Endodermal cell (in vitro differentiated cells): ENCODE measurements at regions not wholly inside any gene's neighbourhood (a gene's known extent, or its start where the extent isn't known, plus 50 kb on each side); places are given as distances from the start of the nearest gene placed in this dataset.

ENCODE experiments used
- DNase-seq: peaks from one replicate; pipeline ENCODE4 v3.0.0-alpha.2; 2017
- H3K27ac ChIP-seq: 2 replicates; pipeline ENCODE4 v1.5.1; 2013; ENCODE audit warnings: mild to moderate bottlenecking, low read depth, low read length, moderate library complexity
- H3K27me3 ChIP-seq: 2 replicates; pipeline ENCODE4 v1.6.1; 2013; ENCODE audit warnings: mild to moderate bottlenecking, low read length, moderate library complexity; ENCODE audit not compliant: insufficient read depth, control insufficient read depth, poor library complexity, severe bottlenecking
- H3K36me3 ChIP-seq: 2 replicates; pipeline ENCODE4 v1.7.0; 2013; ENCODE audit warnings: mild to moderate bottlenecking, low read length, moderate library complexity; ENCODE audit not compliant: control insufficient read depth, insufficient read depth
- H3K4me1 ChIP-seq: one replicate; pipeline ENCODE4 v1.7.0; 2013; ENCODE audit warnings: low read length; ENCODE audit not compliant: control insufficient read depth, insufficient read depth
- H3K4me3 ChIP-seq: 2 replicates; pipeline ENCODE4 v1.5.1; 2013; ENCODE audit warnings: mild to moderate bottlenecking, low read length, moderate library complexity
- H3K9ac ChIP-seq: 2 replicates; pipeline ENCODE4 v1.6.1; 2013; ENCODE audit warnings: mild to moderate bottlenecking, low read length, moderate library complexity; ENCODE audit not compliant: poor library complexity, severe bottlenecking; ENCODE audit errors: extremely low read depth
- H3K9me3 ChIP-seq: 2 replicates; pipeline ENCODE4 v1.6.1; 2013; ENCODE audit warnings: mild to moderate bottlenecking, low read length, moderate library complexity; ENCODE audit not compliant: control insufficient read depth
- H3K27ac Mint-ChIP-seq: 2 replicates; pipeline ENCODE4 v1.8.0; 2020; ENCODE audit warnings: mixed read lengths
- H3K27me3 Mint-ChIP-seq: 2 replicates; pipeline ENCODE4 v1.8.0; 2021; ENCODE audit warnings: mild to moderate bottlenecking, mixed read lengths; ENCODE audit not compliant: insufficient read depth
- H3K36me3 Mint-ChIP-seq: 2 replicates; pipeline ENCODE4 v1.8.0; 2020; ENCODE audit warnings: low read depth, mixed read lengths
- H3K4me1 Mint-ChIP-seq: 2 replicates; pipeline ENCODE4 v1.8.0; 2020; ENCODE audit warnings: mixed read lengths
- H3K4me3 Mint-ChIP-seq: 2 replicates; pipeline ENCODE4 v1.8.0; 2020; ENCODE audit warnings: mild to moderate bottlenecking, moderate library complexity, mixed read lengths
- H3K9me3 Mint-ChIP-seq: 2 replicates; pipeline ENCODE4 v1.8.0; 2020; ENCODE audit warnings: mild to moderate bottlenecking, mixed read lengths
- WGBS, 2 experiments: methylation state at CpG; one replicate each; pipeline versions ENCODE4 v1.1.5 to v1.1.7; 2013; ENCODE audit warnings: missing lambda C conversion rate in 2 of 2, mixed read lengths in 1 of 2; ENCODE audit not compliant: insufficient coverage in 1 of 2, insufficient read length in 1 of 2; 5-methylcytosine and 5-hydroxymethylcytosine counted together
- TF ChIP-seq, protein P1 (sequence below): fragments of 200-600 bp; sonication (generic); conservative IDR thresholded peaks from 2 replicates; pipeline ENCODE4 v1.5.0; 2021; ENCODE audit warnings: antibody characterized with exemption, mild to moderate bottlenecking

DNA sequence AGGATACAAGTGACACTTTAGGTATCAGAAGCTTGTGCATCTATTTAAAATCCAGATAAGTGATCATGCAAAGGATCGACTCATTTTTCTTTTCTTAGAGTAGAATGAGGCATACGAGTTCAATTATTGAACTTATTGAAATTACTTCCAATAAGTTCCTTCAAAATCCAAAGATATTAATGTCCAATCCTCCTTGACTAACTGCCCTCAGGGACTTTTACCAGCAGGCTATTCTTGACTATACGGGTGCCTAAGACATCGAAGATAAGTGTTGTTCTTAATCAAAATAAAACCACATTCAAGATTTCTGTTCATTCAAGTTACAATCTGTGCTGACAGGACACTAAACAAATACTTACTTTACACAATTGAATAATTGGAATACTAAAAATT, 74.5 kb upstream of the SP4 start:
- 91 to 100% methylated on average over 1 to 4 of the region's 4 CpGs for WGBS, 2 experiments
- Histone ChIP-seq H3K9ac (no peak overlapping the region), H3K4me1 (no peaks in the 10 kb centered on the region), H3K9me3 (no peaks in the 10 kb centered on the region), H3K36me3 (no peaks in the 10 kb centered on the region), H3K4me3 (no peak overlapping the region), H3K27me3 (peaks cover 13% of the 10 kb centered on the region), H3K27ac (no peak overlapping the region)
- Mint-ChIP-seq H3K4me3 (no peak overlapping the region), H3K36me3 (no peaks in the 10 kb centered on the region), H3K27me3 (peaks cover 2% of the 10 kb centered on the region), H3K9me3 (no peaks in the 10 kb centered on the region), H3K4me1 (no peaks in the 10 kb centered on the region), H3K27ac (no peak overlapping the region)
- DNase-seq, result no peak
- TF ChIP-seq, protein P1, sequence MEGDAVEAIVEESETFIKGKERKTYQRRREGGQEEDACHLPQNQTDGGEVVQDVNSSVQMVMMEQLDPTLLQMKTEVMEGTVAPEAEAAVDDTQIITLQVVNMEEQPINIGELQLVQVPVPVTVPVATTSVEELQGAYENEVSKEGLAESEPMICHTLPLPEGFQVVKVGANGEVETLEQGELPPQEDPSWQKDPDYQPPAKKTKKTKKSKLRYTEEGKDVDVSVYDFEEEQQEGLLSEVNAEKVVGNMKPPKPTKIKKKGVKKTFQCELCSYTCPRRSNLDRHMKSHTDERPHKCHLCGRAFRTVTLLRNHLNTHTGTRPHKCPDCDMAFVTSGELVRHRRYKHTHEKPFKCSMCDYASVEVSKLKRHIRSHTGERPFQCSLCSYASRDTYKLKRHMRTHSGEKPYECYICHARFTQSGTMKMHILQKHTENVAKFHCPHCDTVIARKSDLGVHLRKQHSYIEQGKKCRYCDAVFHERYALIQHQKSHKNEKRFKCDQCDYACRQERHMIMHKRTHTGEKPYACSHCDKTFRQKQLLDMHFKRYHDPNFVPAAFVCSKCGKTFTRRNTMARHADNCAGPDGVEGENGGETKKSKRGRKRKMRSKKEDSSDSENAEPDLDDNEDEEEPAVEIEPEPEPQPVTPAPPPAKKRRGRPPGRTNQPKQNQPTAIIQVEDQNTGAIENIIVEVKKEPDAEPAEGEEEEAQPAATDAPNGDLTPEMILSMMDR, result no peak

DNA sequence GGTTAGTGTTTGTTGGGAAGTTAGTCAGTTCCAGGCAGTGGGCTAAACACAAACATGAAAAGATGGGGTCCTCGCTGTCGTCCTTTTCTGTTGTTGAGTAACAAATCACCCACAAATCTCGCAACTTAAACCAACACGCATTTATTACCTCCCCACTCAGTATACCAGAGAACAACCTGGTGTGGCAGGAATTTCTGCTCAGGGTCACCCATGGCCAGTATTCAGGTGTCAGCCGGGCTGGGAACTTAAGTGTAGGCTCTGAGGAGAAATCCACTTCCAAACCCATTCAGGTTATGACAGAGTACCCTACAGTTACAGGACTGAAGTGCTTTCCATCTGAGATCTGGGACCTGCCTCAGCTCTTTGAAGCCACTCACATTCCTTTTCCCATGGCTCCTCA, 73.6 kb upstream of the SP4 start:
- no peaks in the 10 kb centered on the region for H3K4me1 ChIP-seq
- peaks cover 13% of the 10 kb centered on the region for H3K27me3 ChIP-seq
- Mint-ChIP-seq H3K27ac (no peak overlapping the region), H3K36me3 (no peaks in the 10 kb centered on the region), H3K9me3 (no peaks in the 10 kb centered on the region), H3K4me3 (no peak overlapping the region), H3K4me1 (peaks cover 2% of the 10 kb centered on the region), H3K27me3 (peaks cover 2% of the 10 kb centered on the region)
- H3K4me3 ChIP-seq, result no peak overlapping the region
- WGBS, 2 experiments, result 89 to 94% methylated on average over 1 to 5 of the region's 5 CpGs
- H3K27ac ChIP-seq, result no peak overlapping the region
- H3K9me3 ChIP-seq, result no peaks in the 10 kb centered on the region
- H3K9ac ChIP-seq, result no peak overlapping the region
- TF ChIP-seq, protein P1, result no peak
- no peaks in the 10 kb centered on the region for H3K36me3 ChIP-seq
- DNase-seq, result no peak

DNA sequence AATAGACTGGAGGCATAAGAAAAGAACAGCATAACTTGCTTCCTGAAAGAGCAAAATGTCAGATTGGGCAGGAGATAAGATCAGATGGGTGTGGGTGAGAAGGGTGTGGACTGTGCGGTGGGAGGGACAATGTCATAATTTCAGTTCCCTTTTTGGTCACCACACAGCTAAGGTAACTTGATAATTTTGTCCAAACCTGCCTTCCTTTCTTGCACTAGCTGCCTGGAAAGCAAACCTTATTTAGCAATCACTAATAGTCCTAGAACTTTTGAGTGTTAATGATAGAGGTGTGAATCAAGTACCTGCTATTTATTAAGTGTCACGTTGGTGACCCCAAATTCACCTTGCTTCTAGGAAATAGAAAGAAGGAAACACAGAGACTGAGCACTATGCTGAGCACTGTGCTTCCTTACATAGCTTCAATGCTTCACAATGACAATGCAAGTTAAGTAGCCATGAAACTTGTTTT, 72.4 kb upstream of the SP4 start:
- Histone ChIP-seq H3K36me3 (no peaks in the 10 kb centered on the region), H3K4me3 (no peak overlapping the region), H3K9me3 (no peaks in the 10 kb centered on the region), H3K4me1 (no peaks in the 10 kb centered on the region), H3K9ac (no peak overlapping the region), H3K27me3 (peaks cover 13% of the 10 kb centered on the region), H3K27ac (no peak overlapping the region)
- no peak for DNase-seq
- Mint-ChIP-seq H3K27ac (no peak overlapping the region), H3K9me3 (no peaks in the 10 kb centered on the region), H3K4me3 (no peak overlapping the region), H3K36me3 (no peaks in the 10 kb centered on the region), H3K27me3 (peaks cover 2% of the 10 kb centered on the region), H3K4me1 (peaks cover 5% of the 10 kb centered on the region)
- TF ChIP-seq, protein P1, result no peak
- 97 to 100% methylated on average over 1 to 2 of the region's 2 CpGs for WGBS, 2 experiments
